Endometrium (tissue), 2 donors: ENCODE measurements at regions not wholly inside any gene's neighbourhood (a gene's known extent, or its start where the extent isn't known, plus 50 kb on each side); places are given as distances from the start of the nearest gene placed in this dataset.

Experiments used
- FAIRE-seq: peaks from 2 replicates; lab custom pipeline; 2012; peaks lifted over from hg19 to GRCh38; lab: Jason Lieb, UNC
- donor health status: control.
- donor health status: control.

DNA sequence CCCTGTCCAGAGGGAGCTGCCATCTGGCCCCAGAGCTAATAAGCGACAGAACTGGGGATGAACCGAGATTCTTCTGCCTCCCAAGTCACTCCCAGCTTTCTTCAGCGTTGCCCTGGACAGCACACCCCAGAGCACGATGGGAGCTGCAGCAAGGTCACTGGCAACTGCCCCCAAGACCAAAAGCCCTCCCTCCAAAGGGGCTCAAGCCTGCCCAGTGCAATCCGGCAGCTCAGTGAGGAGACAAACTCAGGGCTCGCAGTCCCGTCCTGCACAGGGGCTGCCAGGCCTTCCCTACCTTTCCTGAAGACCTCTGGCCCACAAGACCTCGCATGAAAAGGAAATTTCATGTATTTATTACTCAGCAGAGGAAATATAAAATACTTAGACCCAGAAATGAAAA is 174.8 kb downstream of the BCOR start:
- no peak for FAIRE-seq

DNA sequence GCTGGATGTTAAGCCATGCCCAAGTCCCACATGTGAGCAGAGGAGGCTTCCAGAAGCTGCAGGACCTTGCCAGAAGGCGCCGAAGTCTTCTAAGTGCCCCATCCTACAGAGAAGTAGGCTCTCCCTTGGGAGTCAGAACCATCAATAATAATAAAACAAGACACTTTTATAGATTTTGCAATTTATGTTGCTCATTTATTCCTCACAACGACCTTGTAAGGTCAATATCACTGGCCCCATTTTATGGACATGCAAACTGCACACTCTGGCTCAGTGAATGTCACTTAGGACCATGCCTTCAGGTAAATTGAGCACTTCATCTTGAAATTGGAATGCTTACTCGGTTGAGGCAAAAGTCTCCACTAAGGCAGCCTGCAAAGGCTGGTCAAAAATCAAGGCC is 170.4 kb downstream of the BCOR start:
- FAIRE-seq: no peak

DNA sequence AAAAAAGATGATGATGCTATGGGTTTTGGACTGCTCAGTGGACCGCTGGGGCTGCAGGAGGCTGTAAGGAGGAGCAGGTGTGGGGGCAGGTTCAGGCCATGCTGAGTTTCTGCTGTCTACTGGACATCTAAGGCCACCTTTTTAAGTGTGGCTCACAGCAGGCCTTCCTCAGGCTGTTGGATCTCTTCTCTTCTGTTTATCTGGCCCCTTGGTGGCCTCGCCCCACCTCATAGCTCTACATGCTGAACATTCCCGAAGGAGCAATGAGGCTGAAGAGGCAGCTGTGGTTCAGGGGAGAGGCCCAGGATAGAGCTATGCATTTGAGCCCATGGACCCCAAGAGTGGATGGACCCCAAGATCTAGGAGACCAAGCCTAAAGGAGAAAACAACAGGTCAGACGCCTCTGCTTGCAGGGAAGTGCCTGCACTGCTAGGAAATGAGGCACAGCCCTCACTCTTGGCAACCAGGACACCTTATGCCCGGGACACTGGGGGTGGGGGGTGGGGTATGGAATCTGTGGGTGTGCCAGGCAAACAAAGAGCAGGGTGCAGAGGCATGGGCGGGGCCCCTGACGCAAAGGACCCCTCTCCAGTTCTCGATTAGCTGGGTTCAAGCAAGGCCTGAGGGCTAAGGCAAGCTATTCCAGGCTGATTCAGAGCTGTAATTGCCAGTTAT is 168.9 kb downstream of the BCOR start:
- FAIRE-seq: no peak

DNA sequence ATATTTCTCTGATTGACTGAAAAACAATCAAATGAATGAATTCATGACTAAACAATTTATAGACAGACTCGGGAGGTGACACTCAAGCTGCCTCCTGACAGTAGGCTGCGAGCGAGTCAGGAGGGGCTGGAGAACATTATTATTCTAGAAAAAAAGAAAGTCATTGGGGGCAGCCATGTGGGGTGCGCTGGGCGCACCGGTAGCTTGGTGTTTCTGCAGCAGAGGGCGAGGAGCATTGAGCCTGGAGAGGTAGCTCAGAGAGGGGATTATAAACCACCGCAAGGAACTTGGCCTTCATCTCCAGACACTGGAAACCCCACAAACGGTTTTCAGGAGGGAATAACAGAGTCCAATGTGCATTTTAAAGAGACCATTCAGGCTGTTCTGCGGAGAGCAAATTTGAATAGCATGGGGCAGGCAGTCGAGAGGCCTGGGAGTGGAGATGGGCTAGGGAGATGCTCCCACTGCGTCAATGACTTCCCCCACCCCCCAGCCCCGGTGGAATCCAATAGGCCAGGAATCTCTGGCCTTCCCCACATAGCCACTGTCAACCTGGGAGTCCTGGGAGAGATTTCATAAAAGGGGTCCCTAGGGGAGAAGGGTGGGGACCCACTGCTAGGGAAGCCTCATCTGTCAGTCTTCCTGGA is 168.3 kb downstream of the BCOR start:
- no peak for FAIRE-seq

DNA sequence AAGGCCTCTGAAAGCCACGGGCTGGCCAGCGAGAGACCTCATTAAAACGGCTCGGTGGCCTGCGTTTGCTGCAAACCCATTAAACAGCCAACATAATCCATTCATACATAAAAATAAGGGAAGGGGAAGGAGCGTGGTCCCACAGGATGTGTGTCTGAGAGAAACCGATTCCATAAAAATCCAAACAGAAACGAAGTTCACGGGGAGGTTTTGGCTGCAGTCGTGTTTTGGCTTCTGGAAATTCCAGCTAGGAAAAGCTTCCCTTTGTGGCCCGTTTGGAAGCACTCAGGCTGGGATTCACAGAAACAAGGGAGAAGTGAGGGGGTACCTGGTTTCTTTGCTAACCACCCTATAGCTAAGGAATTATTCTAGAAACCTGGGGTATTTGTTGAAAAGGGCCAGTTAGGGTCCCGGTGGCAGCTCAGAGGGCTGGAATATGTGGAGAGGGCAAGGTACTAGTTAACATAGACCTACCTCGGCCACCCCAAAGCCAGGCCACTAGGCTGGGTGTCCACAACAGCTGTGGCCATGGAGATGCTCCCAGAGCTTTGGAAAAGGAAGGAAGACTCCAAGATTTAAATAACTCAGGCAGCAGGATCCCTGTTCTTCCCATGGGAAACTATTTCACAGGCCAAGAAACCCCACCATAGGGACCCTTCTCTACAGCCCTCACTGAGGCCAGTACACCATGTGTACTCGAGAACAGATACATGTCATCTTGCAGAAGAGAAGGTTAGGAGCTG is 166.8 kb downstream of the BCOR start:
- no peak for FAIRE-seq

GRCh38 chrX:39931529-39932282 is 166.1 kb downstream of the BCOR start:
- peak; percentile 69 for FAIRE-seq

DNA sequence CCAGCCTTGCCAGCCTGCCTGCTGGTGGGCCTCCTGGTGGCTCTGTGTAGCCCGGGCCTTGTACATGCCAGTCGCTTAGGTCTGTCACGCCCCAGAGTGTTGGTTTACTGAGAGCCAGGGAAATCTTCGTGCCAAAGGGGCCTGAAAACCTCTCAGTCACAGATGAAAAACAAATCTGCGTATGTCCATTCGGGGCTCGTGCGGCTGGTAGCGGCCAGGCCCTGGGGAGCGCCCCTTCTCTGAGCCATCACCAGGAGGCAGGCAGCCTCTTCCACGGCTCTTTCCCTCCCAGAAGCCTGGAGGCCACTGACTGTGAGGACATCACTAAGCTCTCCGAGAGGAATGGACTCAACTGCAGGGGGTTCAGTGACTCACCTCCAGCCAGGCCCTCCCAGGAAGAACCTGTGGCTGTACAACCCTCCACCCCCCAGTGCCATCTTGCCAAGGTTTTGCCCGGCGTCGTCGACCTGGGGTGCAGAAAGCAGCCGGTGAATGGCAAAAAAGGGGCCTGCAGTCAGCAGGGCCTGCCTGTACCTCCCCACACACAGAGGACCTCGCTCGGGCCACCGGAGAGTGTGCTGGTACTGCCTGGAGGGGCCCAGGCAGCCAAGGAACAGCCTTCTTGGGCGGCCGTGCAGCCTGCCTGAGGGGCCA is 162.2 kb downstream of the BCOR start:
- FAIRE-seq: no peak

GRCh38 chrX:39936886-39937770 is 160.6 kb downstream of the BCOR start:
- no peak for FAIRE-seq

GRCh38 chrX:39938466-39938865 is 159.3 kb downstream of the BCOR start:
- no peak for FAIRE-seq

DNA sequence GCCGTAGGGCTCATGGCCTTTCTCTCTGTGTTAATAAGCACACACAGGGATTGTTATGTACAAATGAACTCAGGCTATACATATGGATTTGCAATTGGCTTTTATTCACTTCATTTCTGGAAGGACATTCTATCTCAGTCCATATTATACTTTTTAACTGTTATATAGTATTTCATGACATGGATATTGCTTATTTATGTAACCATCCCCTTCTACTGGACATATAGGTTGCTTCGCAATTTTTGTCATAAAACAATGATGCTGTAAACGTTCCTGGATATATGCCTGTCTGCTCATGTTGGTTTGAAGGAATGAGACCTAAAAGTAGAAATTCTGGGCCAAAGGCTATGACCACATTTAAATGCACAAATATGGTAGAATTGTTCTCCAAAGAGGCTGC is 158.1 kb downstream of the BCOR start:
- no peak for FAIRE-seq

- no peak for FAIRE-seq
Observed at GRCh38 chrX:39941332-39941920, 156.3 kb downstream of the BCOR start.

DNA sequence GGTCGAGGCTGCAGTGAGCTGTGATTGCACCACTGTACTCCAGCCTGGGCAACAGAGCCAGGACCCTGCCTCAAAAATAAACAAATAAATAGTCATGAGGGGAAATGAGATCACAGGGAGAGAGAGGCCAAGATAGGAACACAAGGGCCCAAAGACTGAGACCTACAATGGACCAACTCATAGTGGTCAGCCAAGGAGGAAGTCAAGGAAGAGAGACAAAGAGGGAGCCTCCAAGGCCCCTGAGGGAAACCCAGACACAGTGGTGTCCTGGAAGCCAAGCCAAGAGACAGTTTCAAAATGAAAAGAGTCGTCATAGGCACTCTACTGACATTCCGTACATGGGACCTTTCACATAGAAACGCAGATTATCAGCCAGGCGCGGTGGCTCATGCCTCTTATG is 153.3 kb downstream of the BCOR start:
- FAIRE-seq: no peak

- FAIRE-seq: no peak
Observed at GRCh38 chrX:39945709-39946108, 152.0 kb downstream of the BCOR start.

DNA sequence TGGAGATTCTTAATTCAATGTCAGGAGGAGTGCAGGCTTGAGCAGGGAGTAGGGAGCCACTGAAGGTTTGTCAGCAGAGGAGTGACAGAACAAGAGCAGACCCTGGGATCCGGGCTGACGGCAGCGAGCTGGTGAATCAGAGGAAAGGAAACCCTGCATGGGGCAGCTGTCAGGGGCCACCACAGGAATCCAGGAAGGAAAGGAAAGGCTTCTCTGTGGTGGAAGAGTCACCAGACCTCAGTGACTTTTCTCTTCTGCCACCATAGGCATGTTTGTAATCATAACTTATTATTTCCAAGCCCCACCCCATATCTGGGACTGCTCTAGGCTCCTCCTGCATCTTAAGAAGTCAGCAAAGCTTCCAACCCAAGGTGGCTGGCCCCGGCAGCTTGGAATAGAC is 150.9 kb downstream of the BCOR start:
- FAIRE-seq: no peak

DNA sequence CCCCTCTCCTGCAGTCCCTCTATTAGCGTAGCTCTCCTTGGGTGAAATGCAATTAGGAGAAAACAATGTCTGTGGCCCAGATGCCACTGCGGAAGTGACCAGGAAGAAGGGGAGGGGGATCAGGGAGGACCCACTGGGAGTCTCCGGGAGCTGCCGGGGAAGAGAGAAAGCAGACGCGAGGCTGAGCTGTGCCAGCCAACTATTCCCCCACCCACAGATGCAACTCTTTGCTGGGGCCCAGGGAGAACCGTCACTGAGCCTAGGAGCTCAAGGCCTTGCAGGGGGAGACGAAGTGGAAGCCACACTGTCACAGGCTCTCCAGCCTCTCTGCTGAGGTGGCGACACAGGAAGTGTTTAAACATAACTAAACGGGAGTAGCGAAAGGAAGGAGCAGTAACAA is 149.2 kb downstream of the BCOR start:
- no peak for FAIRE-seq

- FAIRE-seq: no peak
Observed at GRCh38 chrX:39950018-39950688, 147.6 kb downstream of the BCOR start.

GRCh38 chrX:39952989-39953388 is 144.8 kb downstream of the BCOR start:
- FAIRE-seq: no peak

DNA sequence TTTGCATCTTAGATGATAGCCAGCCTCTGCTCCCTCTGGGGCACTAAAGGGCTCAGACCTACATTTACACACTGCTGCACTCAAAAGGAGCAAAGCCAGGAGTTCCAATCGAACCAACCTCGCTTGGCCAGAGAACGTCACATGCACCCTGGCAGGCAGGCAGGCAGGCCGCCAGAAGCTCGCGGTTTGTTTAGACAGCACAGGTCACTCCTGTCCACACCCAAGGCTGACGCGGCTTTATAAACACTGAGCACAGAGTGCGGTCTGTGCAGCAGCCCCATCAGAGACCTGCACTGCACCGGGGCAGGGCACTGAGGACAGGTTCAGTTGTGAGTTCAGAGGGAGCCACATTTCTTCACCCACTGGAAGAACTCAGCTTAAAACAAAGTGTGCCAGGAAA is 143.9 kb downstream of the BCOR start:
- no peak for FAIRE-seq

DNA sequence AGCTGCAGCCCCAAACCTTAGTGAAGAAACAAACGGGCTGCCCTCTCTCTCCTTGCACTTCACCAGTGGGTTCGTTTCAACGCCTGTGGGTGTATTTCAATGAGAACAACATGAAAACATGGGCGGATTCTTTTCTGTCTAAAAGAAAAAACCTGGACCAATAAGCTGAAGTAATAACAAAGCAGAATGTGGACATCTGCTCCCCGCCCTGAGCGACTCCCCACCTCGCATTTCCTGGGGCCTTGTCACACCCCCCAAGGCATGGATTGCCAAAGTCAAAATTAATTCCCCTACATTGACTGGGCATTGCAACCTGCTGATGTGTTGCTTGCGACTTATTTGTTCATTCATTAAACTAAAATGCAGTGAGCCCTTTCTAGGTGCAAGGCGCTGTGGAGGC is 142.9 kb downstream of the BCOR start:
- no peak for FAIRE-seq

DNA sequence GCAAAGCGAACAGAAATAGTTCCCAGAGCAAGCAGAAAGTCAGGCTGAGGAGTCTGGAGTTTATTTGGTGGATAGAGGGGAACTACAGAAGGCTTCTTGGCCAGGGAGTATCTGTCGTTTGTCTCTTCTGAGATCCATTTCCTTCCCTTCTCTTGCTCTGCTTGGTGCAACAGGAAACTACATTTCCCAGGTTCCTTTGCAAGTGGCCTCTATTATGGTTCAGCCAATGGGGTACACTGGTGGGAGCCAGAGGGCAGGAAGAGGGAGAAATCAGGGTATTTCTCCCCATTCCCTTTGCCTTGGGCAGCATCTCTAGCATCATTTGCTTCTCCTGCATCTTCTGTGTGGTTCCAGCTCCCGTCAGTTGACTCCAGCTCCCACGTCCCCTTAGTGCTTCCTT is 142.1 kb downstream of the BCOR start:
- FAIRE-seq: no peak
